Activated T-cell treated with anti-CD3 and anti-CD28 coated beads for 24 hours (primary cell): ENCODE measurements at regions not wholly inside any gene's neighbourhood (a gene's known extent, or its start where the extent isn't known, plus 50 kb on each side); places are given as distances from the start of the nearest gene placed in this dataset.

Experiments
- DNase-seq: peaks from one replicate; pipeline ENCODE4 v3.0.0-alpha.2; 2020; ENCODE audit warnings: low read depth

DNA sequence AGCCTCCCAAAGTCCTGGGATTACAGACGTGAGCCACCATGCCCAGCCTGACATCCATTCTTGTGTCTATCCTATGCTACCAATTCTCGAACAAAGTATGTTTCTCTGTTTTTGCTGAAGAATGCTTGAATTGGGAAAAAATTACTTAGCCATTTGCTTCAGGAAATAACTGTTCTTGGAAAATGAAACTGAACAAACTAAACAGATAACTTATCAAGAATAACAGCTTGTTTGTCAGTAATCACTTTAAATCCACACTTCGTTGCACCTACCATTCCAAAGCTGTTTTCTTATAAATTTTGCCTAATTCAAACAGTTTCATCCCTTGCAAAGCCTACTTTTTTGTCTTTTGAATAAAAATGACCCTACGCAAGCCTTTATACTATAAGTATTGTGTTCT lies 672.9 kb downstream of the SUCLG1 start:
- no peak for DNase-seq

DNA sequence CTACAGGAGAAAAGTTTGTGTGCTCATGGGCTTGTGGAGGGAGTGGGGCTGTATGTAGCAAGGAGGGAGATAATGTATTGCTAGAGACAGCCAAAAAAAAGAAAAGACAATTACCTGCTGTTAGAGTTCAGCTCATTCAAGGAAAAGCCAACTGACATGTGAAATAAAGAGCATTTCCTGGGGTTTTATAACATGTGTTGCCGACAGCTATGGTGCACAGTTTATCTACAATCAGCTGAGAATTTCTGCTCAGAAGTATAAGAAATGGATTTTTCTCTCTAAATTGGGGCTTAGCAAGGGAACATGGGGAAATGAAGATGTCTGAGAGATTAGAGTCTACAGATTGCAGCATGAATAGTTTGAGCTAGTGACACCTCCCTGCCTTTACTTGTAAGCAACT lies 674.1 kb downstream of the SUCLG1 start:
- no peak for DNase-seq

DNA sequence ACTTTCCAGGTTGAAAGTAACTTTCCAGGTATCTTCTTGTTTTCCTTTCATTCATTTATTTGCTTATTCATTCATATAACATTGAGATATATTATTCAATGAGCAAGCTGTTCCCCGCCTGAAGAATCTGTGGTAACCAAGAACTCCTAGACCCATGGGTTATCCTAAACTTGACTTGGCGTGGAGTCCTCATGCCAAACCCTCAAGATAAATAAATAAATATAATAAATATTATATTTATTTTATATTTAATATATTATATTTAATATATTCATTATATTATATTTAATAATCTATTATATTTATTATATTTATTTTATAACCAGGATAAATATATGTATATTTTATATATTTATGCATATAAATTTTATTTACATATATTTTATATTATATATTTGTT lies 674.8 kb downstream of the SUCLG1 start:
- DNase-seq: no peak

DNA sequence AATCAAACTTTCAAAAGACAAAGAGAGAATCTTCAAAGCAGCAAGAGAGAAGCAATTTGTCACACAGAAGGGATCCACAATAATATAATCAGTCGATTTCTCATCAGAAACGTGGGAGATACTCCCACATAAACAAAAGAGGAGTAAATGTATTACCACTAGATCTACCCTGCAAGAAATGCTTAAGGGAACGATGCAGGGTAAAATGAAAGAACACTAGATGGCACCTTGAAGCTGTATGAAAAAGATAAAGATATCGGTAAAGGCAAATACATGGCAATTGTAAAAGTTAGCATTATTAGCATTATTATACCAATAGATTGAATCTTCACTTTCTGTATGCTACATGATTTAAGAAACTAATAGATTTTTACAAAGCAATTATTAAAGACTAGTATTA lies 677.0 kb downstream of the SUCLG1 start:
- no peak for DNase-seq

DNA sequence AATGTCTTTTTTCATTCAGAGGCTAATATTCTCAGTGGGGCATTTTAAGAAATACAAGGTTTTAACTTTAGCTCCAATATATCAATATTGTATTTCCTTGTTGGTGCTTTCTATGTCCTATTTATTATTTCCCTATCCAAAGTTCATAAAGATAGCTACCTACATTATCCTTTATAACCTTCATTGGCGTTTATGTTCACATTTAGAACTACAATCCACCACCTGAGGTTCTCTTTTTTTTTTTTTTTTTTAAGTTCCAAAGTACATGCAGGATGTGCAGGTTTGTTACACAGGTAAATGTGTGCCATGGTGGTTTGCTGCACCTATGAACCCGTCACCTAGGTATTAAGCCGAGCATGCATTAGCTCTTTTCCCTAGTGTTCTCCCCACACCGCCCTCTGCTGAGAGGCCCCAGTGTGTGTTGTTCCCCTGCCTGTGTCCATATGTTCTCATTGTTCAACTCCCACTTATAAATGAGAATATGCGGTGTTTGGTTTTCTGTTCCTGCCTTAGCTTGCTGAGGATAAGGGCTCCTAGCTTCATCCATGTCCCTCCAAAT lies 694.6 kb downstream of the SUCLG1 start:
- no peak for DNase-seq

DNA sequence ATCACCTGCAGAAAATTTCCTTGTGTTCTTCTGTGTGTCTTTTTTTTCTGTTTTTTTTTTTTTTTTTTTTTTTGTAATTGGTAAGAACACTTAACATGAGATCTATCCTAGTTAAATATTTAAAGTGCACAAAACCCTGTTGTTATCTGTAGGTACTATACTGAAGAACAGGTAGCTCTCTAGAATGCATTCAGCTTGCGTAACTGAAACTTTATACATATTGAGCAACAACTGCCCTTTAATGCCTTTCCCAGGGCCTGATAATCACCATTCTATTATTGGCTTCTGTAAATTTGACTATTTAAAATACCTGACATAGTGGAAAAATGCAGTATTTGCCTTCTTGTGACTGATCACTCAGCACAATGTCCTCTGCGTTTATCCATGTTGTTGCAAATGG lies 701.8 kb downstream of the SUCLG1 start:
- no peak for DNase-seq

DNA sequence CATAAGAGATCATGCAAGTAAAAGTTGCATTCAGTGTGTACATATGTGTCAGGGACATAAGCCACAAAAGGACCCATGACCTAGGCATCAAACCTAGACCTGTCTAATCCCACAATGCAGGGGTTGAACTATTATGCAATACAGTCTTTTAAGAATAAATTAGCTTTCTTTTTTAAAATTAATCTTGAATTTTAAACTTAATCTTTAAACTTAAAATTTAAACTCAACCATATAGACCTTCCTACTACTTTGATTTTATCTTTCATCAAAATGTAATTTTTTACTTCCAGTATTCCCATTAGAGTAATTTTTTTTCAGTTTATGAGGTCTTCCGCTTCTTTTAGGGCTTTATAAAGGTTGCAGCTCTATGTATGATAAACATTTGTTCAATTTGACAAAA lies 702.9 kb downstream of the SUCLG1 start:
- DNase-seq: no peak

DNA sequence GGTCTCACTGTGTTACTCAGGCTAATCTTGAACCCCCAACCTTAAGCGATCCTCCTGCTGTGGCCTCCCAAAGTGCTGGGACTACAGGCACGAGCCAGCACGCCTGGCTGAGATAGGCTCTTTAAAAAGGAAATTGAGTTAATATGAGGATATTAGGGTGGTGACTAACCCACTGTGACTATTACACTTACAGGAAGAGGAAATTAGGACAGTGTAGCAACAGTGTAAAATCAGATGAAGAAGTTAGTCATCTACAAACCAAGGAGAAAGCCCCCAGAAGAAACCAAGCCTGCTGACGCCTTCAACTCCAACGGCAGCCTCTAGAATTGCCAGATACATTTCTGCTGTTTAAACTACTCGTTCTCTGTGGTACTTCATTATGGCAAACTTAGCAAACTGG lies 711.9 kb downstream of the SUCLG1 start:
- DNase-seq: no peak

DNA sequence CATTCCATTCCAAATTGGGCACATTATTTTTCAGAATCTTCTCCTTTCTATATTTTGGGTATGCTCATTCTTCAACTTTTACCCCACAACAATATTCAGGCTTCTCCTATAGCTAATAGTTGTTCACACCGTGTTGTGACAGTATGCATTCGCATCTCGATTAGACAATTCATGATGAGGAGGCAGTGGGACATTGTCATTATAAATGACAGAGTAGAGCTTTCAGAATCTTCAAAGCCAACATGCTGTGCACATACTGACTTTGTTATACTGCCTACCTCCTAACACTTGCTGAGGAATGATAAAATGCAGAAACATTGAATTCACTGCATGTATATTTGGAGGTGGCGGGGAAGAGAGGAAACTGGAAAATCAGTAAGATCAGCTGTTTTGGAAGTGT lies 714.2 kb downstream of the SUCLG1 start:
- DNase-seq: no peak

DNA sequence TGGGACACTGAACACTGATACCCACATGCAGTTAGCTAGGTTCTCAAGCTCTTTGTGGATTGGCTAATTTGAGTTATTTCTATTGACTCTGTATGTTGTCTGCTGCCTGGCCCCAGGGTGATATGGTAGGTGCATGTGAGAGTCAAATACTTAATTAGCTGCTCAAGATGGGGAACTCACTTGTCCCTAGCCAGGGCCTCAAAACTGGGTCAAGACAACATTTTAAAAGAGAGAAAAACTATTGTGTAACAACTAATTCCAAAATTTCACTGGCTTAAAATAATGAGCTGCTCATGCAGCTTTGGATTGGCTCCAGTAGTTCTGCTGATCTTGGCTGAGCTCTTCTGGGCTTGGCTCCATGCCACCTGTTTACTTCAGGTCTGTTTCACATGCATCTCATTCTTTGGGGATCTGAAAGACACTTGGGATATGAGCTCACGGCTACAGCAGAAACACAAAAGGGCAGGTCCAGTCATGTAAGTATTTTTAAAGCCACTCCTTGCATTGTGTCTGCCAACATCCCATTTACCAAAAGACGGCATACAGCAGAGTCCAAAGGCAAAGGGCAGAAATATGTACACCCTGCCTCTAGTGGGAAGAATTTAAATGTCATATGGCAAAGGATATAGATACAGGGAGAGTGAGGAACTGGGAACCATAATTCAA lies 716.8 kb downstream of the SUCLG1 start:
- no peak for DNase-seq

DNA sequence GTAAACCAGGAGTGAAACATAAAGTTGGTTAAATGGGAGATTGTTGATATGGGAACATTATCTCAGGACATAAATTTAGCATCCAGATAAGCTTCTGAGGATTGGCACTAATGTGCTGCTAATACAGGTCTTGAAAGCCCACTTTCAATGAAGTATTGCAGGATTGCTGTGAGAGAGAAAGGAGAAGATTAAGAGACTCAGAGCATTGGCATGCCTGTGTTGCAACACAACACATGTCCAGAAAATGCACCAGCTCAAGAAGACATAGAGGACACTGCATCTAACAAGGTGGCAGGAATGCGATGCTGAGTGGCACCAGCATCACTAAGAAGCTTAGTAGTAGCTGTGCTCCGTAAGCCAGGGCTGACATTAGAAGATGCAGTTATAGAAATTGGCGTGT lies 728.9 kb downstream of the SUCLG1 start:
- no peak for DNase-seq

DNA sequence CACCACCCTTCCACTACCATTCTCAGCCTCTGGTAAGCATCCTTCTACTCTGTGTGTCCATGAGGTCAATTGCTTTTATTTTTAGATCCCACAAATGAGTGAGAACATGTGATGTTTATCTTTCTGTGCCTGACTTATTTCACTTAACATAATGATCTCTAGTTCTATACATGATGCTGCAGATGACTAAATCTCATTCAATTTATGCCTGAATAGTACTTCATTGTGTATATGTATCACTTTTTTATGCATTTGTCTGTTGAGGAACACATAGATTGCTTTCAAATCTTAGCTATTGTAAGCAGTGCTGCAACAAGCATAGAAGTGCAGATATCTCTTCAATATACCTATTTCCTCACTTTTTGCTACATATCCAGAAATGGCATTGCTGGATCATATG lies 733.3 kb downstream of the SUCLG1 start:
- DNase-seq: no peak

DNA sequence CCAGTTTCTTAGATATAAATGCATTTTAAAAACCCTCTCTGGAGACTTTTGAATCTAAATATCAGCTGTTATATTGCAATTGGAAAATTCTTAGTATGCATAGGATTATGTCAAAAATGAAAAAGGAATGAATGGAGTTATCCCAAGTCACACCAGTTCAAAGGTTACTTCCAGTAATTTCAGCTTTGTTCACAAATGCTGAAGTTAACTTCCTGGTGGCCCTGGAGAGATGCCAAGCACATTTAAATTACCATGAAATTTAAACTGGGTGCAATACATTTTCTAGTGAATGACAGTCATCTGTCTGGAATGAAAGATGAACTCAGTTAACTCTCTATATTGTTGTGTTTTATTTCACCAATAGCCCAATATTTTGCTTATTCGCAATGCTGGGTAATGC lies 753.9 kb downstream of the SUCLG1 start:
- no peak for DNase-seq

DNA sequence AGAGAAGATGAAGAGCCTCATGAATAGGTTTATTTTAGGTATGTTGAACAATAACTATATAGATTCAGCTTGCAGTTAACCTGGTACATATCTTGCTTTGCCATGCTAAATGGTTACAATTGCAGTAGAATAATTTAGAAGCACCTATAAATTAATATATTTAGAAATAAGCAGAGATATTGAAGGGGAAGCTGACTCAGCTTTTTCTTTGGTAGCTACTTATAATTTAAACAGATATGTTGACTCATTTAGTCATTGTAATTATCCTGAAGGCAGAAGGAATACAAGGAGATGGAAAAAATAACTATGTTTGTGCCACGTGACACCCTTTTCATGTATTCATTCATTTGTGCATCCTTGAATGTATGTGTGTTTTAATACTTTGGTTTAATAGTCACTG lies 755.5 kb downstream of the SUCLG1 start:
- DNase-seq: no peak

DNA sequence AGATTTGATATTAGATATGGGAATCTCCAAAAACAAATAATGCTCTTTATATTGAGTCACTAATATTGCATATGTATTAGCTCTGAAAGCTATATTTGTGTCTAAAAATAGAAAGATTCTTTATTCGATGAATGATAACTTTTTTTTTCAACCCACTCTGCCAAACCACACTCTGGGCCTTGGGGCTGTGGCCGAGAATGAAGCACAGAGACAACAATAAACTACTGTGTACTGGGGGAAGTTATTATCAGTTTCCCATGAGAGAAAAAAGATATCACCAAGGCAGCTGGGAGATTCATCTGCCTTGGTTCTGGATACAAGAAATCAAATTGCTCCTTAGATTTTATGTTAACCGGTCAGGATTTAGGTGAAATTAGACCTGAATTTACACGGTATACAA lies 762.2 kb downstream of the SUCLG1 start:
- no peak for DNase-seq

DNA sequence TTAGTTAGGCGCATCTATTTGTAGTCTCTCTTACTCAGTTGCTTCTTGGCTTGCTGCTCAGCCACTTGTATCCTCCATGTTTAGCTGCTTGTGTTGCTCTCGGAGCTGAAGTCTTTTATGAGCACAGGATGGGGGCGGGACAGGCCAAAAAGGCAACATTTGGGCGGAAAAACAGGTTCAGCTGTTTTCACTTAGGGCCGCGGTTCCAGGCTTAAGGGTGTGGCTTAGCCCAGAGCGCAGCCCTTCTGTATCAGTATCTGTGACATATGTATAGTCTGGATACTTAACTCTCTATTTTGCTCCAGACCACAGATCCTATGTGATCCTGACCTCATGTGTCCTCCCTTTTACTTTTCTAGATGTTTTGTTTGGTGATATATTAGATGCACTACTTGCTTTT lies 763.5 kb downstream of the SUCLG1 start:
- no peak for DNase-seq

DNA sequence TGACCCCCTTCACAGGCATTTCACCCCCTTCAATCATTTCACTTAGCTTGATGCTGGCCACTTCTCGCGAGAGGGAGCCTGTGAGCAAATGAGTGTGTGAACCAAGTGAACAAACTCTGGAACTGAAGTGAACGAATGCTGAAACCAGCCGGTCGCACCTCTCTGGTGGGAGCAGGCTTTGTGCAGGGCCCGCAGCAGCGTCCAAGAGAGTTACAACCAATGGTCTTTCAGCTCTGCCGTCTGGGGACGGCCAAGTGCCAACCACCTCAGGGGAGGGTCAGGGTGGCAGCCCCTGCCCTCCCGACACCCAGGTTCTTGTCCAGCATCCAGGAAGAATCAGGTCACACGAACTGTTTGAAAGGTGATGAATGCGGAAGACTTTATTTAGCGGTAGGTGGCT lies 764.0 kb downstream of the SUCLG1 start:
- no peak for DNase-seq

DNA sequence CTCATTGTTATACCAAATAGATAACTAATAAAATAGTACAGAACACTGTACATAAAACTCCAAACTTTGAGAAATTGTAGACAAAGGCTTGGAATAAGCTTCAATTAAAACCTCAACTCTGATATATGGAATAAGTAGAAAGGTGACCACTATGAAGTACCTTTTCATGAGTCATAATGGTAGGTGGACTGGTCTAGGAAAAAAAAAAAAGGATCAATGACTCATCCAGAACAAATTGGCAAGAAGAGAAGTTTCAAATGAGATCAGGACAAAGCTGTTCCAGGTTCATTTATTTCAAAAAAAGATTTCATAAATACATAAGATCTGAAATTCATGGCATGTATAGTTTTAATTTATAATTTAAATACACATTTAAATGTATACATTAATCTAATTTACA lies 769.7 kb downstream of the SUCLG1 start:
- DNase-seq: no peak

DNA sequence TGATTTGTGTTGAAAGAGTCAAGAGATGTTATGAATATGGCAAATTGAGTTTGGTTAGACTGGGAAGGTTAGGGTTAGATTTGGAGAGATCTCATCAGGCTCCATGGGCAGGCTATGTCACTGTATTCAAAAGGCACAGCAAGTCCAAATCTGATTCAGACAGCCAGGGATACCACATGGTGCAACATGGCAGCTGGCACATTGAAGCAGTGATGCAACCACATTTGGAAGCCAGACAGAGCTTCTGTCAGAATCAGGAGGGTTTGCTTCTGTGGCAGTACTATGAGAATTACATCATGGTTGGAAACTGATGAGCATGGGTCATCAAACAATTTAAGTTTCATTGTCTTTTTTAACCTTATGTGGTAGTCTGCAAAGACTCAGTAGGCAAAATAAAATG lies 772.2 kb downstream of the SUCLG1 start:
- no peak for DNase-seq

DNA sequence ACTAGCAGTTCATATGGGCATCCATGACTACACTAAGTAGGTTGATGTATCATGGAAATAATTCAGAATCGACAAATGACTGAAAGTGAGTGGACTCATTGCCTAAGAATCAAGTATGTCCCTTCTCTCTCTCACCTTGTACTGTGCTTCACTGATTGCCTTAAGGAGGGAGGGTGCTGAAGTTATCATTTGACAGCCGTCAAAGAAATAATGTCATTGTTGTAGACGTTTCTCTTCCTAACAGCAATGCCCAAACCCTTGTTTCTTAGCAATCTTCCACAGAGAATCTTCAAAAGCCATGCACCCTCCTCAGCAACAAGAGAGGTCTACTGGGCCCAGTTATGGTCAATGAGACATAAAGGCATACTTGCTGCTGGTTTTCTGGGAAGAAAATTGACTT lies 785.0 kb downstream of the SUCLG1 start:
- no peak for DNase-seq

DNA sequence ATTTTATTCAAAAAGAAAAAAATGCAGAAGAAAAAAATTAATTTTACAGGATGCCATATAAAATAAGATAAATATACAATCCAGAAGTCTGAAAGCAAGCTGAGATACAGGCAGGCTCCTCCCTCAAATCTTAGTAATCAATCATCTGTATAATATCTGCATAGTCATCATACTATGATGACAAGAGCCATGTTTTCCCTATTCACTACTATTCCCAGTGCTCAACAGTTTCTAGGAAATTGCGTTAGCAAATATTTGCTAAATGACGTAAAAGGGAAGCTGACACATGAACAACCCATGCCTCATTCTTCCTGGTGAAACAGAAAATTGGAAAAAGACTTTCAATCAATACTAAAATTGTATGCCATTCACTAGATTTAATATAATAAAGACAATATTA lies 793.2 kb downstream of the SUCLG1 start:
- no peak for DNase-seq

DNA sequence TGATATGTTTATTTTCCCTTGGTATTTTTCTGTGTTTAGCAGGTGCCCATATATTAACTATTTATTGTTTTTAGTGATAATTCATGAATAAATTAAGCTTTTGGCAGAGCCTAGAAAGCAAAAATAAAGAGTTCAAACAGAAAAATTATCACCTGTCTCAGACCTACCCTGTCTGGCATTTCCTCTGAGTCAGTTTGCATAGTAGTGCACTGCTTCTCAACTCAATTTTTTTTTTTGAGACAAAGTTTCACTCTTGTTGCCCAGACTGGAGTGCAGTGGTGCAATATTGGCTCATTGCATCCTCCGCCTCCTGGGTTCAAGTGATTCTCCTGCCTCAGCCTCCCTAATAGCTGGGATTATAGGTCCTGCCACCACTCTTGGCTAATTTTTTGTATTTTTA lies 793.9 kb downstream of the SUCLG1 start:
- no peak for DNase-seq

DNA sequence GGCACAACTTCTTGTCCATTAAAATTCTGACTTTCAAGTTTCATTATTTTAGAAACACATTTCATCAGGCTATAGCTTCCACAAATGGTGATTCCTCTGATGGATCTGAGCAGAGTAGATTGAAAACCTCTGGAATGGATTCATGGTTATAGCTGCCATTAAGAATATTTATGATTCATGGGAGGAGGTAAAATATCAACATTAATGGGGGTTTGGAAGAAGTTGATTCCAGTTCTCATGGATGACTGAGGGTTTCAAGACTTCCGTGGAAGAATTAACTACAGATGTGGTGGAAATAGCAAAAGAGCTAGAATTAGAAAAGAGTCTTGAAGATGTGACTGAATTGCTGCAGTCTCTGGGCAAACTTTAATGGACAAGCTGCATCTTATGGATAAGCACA lies 797.4 kb downstream of the SUCLG1 start:
- DNase-seq: no peak

DNA sequence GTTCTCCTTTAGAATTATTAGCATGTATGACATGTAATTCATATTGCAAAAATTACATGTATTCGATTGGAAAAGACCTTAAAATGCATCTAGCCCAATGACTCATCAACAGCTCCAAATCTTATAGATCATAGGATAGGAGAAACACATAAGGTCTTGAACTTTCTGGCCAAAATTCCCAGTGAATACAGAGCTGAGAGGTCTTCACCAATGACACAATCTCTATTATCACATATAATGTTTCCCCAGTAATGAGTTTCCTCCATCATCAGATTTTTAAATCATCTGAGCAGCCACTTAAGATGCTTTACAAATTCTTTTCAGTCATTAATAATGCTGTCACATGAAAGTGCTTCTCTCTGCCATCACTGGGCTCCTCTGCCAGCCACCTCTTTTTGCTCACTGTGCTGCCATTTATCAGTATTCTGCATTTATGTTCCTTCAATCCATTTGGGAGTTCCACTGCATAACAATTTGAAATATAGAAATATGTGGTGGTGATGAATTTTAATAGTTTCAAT lies 804.9 kb downstream of the SUCLG1 start:
- no peak for DNase-seq
